Neural crest cell (in vitro differentiated cells): ENCODE measurements at regions not wholly inside any gene's neighbourhood (a gene's known extent, or its start where the extent isn't known, plus 50 kb on each side); places are given as distances from the start of the nearest gene placed in this dataset.
"Not testable (repeated sequence)": the region's sequence is repeated elsewhere in the genome, so short reads cannot be mapped to it uniquely, and the experiment has no call there.

Source experiments
- DNase-seq: peaks from one replicate; pipeline ENCODE4 v3.0.0; 2021; ENCODE audit warnings: low read depth, mixed read lengths, low spot score
- H3K27ac Mint-ChIP-seq: one replicate; pipeline ENCODE4 v1.8.0; 2021; ENCODE audit warnings: mild to moderate bottlenecking, mixed read lengths; ENCODE audit not compliant: unreplicated experiment
- H3K27me3 Mint-ChIP-seq: 2 replicates; pipeline ENCODE4 v1.8.0; 2021; ENCODE audit warnings: low read depth, mild to moderate bottlenecking, mixed read lengths
- H3K36me3 Mint-ChIP-seq: 2 replicates; pipeline ENCODE4 v1.8.0; 2021; ENCODE audit warnings: low read depth, mild to moderate bottlenecking, mixed read lengths
- H3K4me1 Mint-ChIP-seq: 2 replicates; pipeline ENCODE4 v1.8.0; 2021; ENCODE audit warnings: mixed read lengths
- H3K4me3 Mint-ChIP-seq: one replicate; pipeline ENCODE4 v1.8.0; 2021; ENCODE audit warnings: mild to moderate bottlenecking, mixed read lengths
- H3K9me3 Mint-ChIP-seq: 2 replicates; pipeline ENCODE4 v1.8.0; 2021; ENCODE audit warnings: mixed read lengths
- CTCF ChIP-seq: fragments of 200-600 bp; sonication (generic); conservative IDR thresholded peaks from 2 replicates; pipeline ENCODE4 v1.5.0; 2021; ENCODE audit warnings: antibody characterized with exemption, mild to moderate bottlenecking

- no peaks in the 10 kb centered on the region for H3K9me3 Mint-ChIP-seq
- H3K27me3 Mint-ChIP-seq: no peaks in the 10 kb centered on the region
- H3K4me1 Mint-ChIP-seq: no peaks in the 10 kb centered on the region
- H3K36me3 Mint-ChIP-seq: no peaks in the 10 kb centered on the region
- no peak overlapping the region for H3K4me3 Mint-ChIP-seq
- TF ChIP-seq CTCF: no peak
- DNase-seq: no peak
- H3K27ac Mint-ChIP-seq: no peak overlapping the region
These were observed 181.8 kb upstream of the PFKP start for GRCh38 chr10:2885288-2886278.

GRCh38 chr10:2883983-2884540, 183.3 kb upstream of the PFKP start:
- not testable (repeated sequence) for H3K27me3 Mint-ChIP-seq, H3K9me3 Mint-ChIP-seq, H3K4me3 Mint-ChIP-seq, H3K36me3 Mint-ChIP-seq, DNase-seq, H3K27ac Mint-ChIP-seq, H3K4me1 Mint-ChIP-seq

GRCh38 chr10:2883238-2883637, 184.1 kb upstream of the PFKP start:
- no peak for TF ChIP-seq CTCF
- Mint-ChIP-seq H3K4me1 (no peaks in the 10 kb centered on the region), H3K9me3 (no peaks in the 10 kb centered on the region), H3K27me3 (no peaks in the 10 kb centered on the region), H3K27ac (no peak overlapping the region), H3K36me3 (no peaks in the 10 kb centered on the region), H3K4me3 (no peak overlapping the region)
- DNase-seq: no peak

- no peaks in the 10 kb centered on the region for H3K9me3 Mint-ChIP-seq
- no peaks in the 10 kb centered on the region for H3K4me1 Mint-ChIP-seq
- H3K36me3 Mint-ChIP-seq: no peaks in the 10 kb centered on the region
These were observed 184.7 kb upstream of the PFKP start for GRCh38 chr10:2882628-2883027.

GRCh38 chr10:2881720-2882620, 185.4 kb upstream of the PFKP start:
- Mint-ChIP-seq H3K4me1 (no peaks in the 10 kb centered on the region), H3K4me3 (no peak overlapping the region), H3K36me3 (no peaks in the 10 kb centered on the region), H3K27me3 (no peaks in the 10 kb centered on the region), H3K9me3 (no peaks in the 10 kb centered on the region), H3K27ac (no peak overlapping the region)
- TF ChIP-seq CTCF: no peak
- DNase-seq: no peak

More at GRCh38 chr10:2882628-2883027, 184.7 kb upstream of the PFKP start:
- no peaks in the 10 kb centered on the region for H3K27me3 Mint-ChIP-seq
- no peak overlapping the region for H3K27ac Mint-ChIP-seq
- TF ChIP-seq CTCF: no peak
- no peak overlapping the region for H3K4me3 Mint-ChIP-seq
- DNase-seq: no peak

GRCh38 chr10:2880050-2880449, 187.3 kb upstream of the PFKP start:
- H3K4me3 Mint-ChIP-seq, H3K9me3 Mint-ChIP-seq, H3K36me3 Mint-ChIP-seq, DNase-seq, H3K27me3 Mint-ChIP-seq, H3K4me1 Mint-ChIP-seq, H3K27ac Mint-ChIP-seq: not testable (repeated sequence)
